NB4 (cell line): ENCODE measurements at regions not wholly inside any gene's neighbourhood (a gene's known extent, or its start where the extent isn't known, plus 50 kb on each side); places are given as distances from the start of the nearest gene placed in this dataset.

Source experiments
- CTCF ChIP-seq: IDR thresholded peaks from one replicate; pipeline ENCODE4 v1.5.1; 2012; ENCODE audit warnings: low read depth, low read length
- TF ChIP-seq, protein P1 (sequence below): IDR thresholded peaks from 2 replicates; pipeline ENCODE4 v1.6.1; 2011; ENCODE audit warnings: low read depth, low read length

DNA sequence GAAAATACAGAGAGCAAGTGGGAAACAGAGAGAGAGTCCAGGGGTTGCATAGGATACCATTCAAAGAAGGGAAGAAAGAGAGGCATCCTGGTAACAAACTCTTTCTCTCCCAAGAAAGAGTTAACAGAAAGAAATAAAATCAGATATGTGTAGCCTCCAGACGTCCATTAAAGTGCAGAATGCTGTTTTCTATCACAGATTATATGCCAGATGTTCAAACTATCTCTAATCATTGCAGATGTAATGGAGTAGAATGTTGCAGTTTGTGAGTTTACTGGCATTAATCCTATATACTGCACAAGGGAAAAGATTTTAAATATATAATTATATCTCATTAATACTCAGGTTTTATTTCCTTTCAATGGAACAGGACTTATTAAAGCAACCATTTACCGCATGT is 369.4 kb downstream of the ZNF536 start:
- TF ChIP-seq CTCF: no peak
- TF ChIP-seq, protein P1, sequence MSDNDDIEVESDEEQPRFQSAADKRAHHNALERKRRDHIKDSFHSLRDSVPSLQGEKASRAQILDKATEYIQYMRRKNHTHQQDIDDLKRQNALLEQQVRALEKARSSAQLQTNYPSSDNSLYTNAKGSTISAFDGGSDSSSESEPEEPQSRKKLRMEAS: no peak
